ENCODE measurements at regions not wholly inside any gene's neighbourhood (a gene's known extent, or its start where the extent isn't known, plus 50 kb on each side); places are given as distances from the start of the nearest gene placed in this dataset.

- no peak for TF ChIP-seq CTCF (IDR thresholded peaks at IDR 0.05)
- no peak for TF ChIP-seq POLR2A (IDR thresholded peaks at IDR 0.05)
Measured at GRCh38 chr17:73932216-73932749, 271.2 kb upstream of the RPL38 start.

Measured in esophagus squamous epithelium (tissue), 4 donors.